Gastroesophageal sphincter (tissue), 4 donors: ENCODE measurements at regions not wholly inside any gene's neighbourhood (a gene's known extent, or its start where the extent isn't known, plus 50 kb on each side); places are given as distances from the start of the nearest gene placed in this dataset.

Experiments
- ATAC-seq: fragments of 150-250 bp; one replicate; pipeline ENCODE4 v1.9.1; 2016; ENCODE audit warnings: mild to moderate bottlenecking, moderate library complexity
- H3K27ac ChIP-seq, 4 donors: fragments of 200-600 bp; sonication (generic) in 3 of 4; 1 replicate in 3 of 4; 2 replicates in 1 of 4; pipeline ENCODE4 v1.5.1; 2016 to 2019
- H3K27me3 ChIP-seq: fragments of 200-600 bp; sonication (generic); one replicate; pipeline ENCODE4 v1.5.1; 2019
- H3K36me3 ChIP-seq, 2 donors: fragments of 200-600 bp; sonication (generic); one replicate each; pipeline ENCODE4 v1.5.1; 2019; ENCODE audit warnings: control low read depth in 1 of 2
- H3K4me1 ChIP-seq, 3 donors: fragments of 200-600 bp; sonication (generic); 1 replicate in 2 of 3; 2 replicates in 1 of 3; pipeline ENCODE4 v1.5.1; 2016 to 2019; ENCODE audit warnings: control low read depth in 2 of 3
- H3K4me3 ChIP-seq, 2 donors: fragments of 200-600 bp; sonication (generic); one replicate each; pipeline ENCODE4 v1.5.1; 2019; ENCODE audit warnings: mild to moderate bottlenecking in 1 of 2, moderate library complexity in 1 of 2
- H3K9me3 ChIP-seq, 3 donors: fragments of 200-600 bp; sonication (generic); one replicate each; pipeline ENCODE4 v1.5.1; 2017 to 2019; ENCODE audit warnings: control low read depth in 2 of 3
- CTCF ChIP-seq, 4 experiments: fragments of 200-600 bp in 2 of 4; fragments of 450-650 bp in 2 of 4; sonication (generic) in 1 of 4; IDR thresholded peaks; one replicate each; pipeline ENCODE4 v1.5.1; 2017 to 2019; ENCODE audit warnings: antibody characterized with exemption in 4 of 4, mild to moderate bottlenecking in 2 of 4, moderate library complexity in 2 of 4
- EP300 ChIP-seq: sonication (generic); formaldehyde crosslinking; IDR thresholded peaks from one replicate; pipeline ENCODE4 v1.6.1; 2017; ENCODE audit warnings: antibody characterized with exemption, mild to moderate bottlenecking
- POLR2A ChIP-seq, 2 donors: fragments of 450-650 bp; IDR thresholded peaks; one replicate each; pipeline ENCODE4 v1.6.1; 2017; ENCODE audit warnings: antibody characterized with exemption in 2 of 2, mild to moderate bottlenecking in 2 of 2, moderate library complexity in 1 of 2
- POLR2AphosphoS5 ChIP-seq: sonication (generic); formaldehyde crosslinking; IDR thresholded peaks from one replicate; pipeline ENCODE4 v1.6.1; 2017; ENCODE audit warnings: antibody characterized with exemption
- WGBS, 2 donors: methylation state at CpG; one replicate each; pipeline ENCODE4 v1.1.5; 2018; ENCODE audit warnings: low coverage in 1 of 2; 5-methylcytosine and 5-hydroxymethylcytosine counted together

- 45 to 55% methylated on average over 2 of the region's 2 CpGs for WGBS, 2 donors
- Histone ChIP-seq H3K36me3 (no peaks in the 10 kb centered on the region), H3K4me1 (no peaks in the 10 kb centered on the region), H3K9me3 (peaks cover 0 to 4% (median 0%) of the 10 kb centered on the region in 3 donors), H3K27ac (no peak overlapping the region), H3K4me3 (no peak overlapping the region), H3K27me3 (no peaks in the 10 kb centered on the region)
- ATAC-seq = no peak
- TF ChIP-seq EP300 (no peak), POLR2A (IDR thresholded peaks at IDR 0.05) (no peak), CTCF (IDR thresholded peaks at IDR 0.05) (no peak), POLR2AphosphoS5 (no peak)
Observed at GRCh38 chr2:150375333-150375732, 112.1 kb downstream of the RND3 start.

- WGBS, 2 donors = 71 to 73% methylated on average over 1 of the region's 1 CpG
- H3K27me3 ChIP-seq = no peaks in the 10 kb centered on the region
- no peaks in the 10 kb centered on the region for H3K36me3 ChIP-seq
- H3K4me1 ChIP-seq = no peaks in the 10 kb centered on the region
- TF ChIP-seq POLR2AphosphoS5 = no peak
- TF ChIP-seq EP300 = no peak
- no peak for TF ChIP-seq CTCF (IDR thresholded peaks at IDR 0.05)
- no peak overlapping the region for H3K4me3 ChIP-seq
- no peak overlapping the region for H3K27ac ChIP-seq
- ATAC-seq = no peak
- H3K9me3 ChIP-seq = peaks cover 0 to 4% (median 0%) of the 10 kb centered on the region in 3 donors
Observed at GRCh38 chr2:150374492-150374891, 113.0 kb downstream of the RND3 start.

- Histone ChIP-seq H3K27me3 (no peaks in the 10 kb centered on the region), H3K9me3 (peaks cover 0 to 4% (median 0%) of the 10 kb centered on the region in 3 donors), H3K4me3 (no peak overlapping the region), H3K36me3 (no peaks in the 10 kb centered on the region), H3K4me1 (no peaks in the 10 kb centered on the region), H3K27ac (no peak overlapping the region)
- TF ChIP-seq EP300 (no peak), POLR2AphosphoS5 (no peak), CTCF (IDR thresholded peaks at IDR 0.05) (no peak), POLR2A (IDR thresholded peaks at IDR 0.05) (no peak)
- 93 to 100% methylated on average over 2 of the region's 2 CpGs for WGBS, 2 donors
- ATAC-seq = no peak
Observed at GRCh38 chr2:150373374-150373773, 114.1 kb downstream of the RND3 start.

GRCh38 chr2:150371044-150371818 is 116.2 kb downstream of the RND3 start:
- H3K27ac ChIP-seq = no peak overlapping the region
- H3K36me3 ChIP-seq = no peaks in the 10 kb centered on the region
- no peak for ATAC-seq
- H3K4me1 ChIP-seq = no peaks in the 10 kb centered on the region
- 57 to 85% methylated on average over 1 to 3 of the region's 3 CpGs for WGBS, 2 donors
- H3K9me3 ChIP-seq = peaks cover 0 to 4% (median 0%) of the 10 kb centered on the region in 3 donors
- TF ChIP-seq EP300 (no peak), POLR2A (IDR thresholded peaks at IDR 0.05) (no peak), CTCF (IDR thresholded peaks at IDR 0.05) (no peak), POLR2AphosphoS5 (no peak)
- no peak overlapping the region for H3K4me3 ChIP-seq
- H3K27me3 ChIP-seq = no peaks in the 10 kb centered on the region

- no peak overlapping the region for H3K4me3 ChIP-seq
- H3K4me1 ChIP-seq = no peaks in the 10 kb centered on the region
- peaks cover 0 to 4% (median 0%) of the 10 kb centered on the region in 3 donors for H3K9me3 ChIP-seq
- no peaks in the 10 kb centered on the region for H3K36me3 ChIP-seq
- no peak for ATAC-seq
- no peak for TF ChIP-seq POLR2A (IDR thresholded peaks at IDR 0.05)
- TF ChIP-seq CTCF (IDR thresholded peaks at IDR 0.05) = no peak
- TF ChIP-seq POLR2AphosphoS5 = no peak
- TF ChIP-seq EP300 = no peak
- H3K27me3 ChIP-seq = no peaks in the 10 kb centered on the region
- 90 to 92% methylated on average over 3 to 4 of the region's 4 CpGs for WGBS, 2 donors
- H3K27ac ChIP-seq = no peak overlapping the region
Observed at GRCh38 chr2:150370561-150370960, 116.9 kb downstream of the RND3 start.
